GM18505 (cell line): ENCODE measurements at regions not wholly inside any gene's neighbourhood (a gene's known extent, or its start where the extent isn't known, plus 50 kb on each side); places are given as distances from the start of the nearest gene placed in this dataset.
"Not testable (repeated sequence)": the region's sequence is repeated elsewhere in the genome, so short reads cannot be mapped to it uniquely, and the experiment has no call there.

ENCODE experiments used
- ATAC-seq: cut with Tn5 transposase; IDR thresholded peaks from one replicate; pipeline ENCODE4 v1.9.1; 2021; ENCODE audit not compliant: unreplicated experiment
- POLR2A ChIP-seq: IDR thresholded peaks from 4 replicates; pipeline ENCODE4 v1.6.1; 2011; ENCODE audit warnings: borderline replicate concordance; ENCODE audit not compliant: insufficient read depth, insufficient read length; ENCODE audit errors: extremely low read depth

DNA sequence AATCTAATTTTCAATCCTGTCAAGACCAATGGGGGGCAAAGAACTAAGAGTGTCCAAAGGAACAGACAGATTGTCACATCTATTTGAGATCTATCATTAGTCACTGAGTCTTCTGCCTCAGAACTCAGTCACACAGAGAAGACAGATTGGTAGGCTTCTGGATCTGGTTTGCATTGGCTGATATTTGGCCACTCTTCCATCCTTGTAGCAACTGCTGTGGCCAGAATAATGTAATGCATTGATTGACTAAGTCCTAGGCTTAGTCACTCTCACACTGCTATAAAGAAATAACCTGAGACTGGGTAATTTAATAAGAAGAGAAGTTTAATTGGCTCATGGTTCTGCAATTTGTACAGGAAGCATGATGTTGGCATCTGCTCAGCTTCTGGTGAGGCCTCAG is 458.5 kb downstream of the ACTL7B start:
- ATAC-seq, result no peak
- TF ChIP-seq POLR2A, result no peak

DNA sequence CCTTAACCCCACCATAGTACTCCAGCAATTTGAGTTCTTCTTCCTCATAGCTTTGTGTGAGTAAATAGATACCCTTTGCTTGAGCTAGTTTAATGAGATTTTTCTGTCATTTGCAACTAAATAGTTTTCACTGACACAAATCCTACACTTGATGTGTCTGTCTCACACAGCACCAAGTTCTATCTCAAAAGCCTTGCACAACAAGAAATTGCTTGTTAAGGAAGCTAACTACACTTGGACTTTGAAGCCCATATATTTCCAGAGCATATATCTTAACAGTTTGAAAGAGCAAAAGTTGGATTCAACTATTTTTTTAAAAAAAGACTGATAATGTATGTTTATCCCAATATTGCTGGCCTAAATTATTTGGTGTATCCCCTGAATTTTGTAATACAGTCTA is 459.2 kb downstream of the ACTL7B start:
- ATAC-seq, result no peak
- no peak for TF ChIP-seq POLR2A

GRCh38 chr9:108396193-108396592 is 459.6 kb downstream of the ACTL7B start:
- ATAC-seq, result no peak
- no peak for TF ChIP-seq POLR2A

- no peak for ATAC-seq
- no peak for TF ChIP-seq POLR2A
Measured at GRCh38 chr9:108395421-108395820, 460.4 kb downstream of the ACTL7B start.

DNA sequence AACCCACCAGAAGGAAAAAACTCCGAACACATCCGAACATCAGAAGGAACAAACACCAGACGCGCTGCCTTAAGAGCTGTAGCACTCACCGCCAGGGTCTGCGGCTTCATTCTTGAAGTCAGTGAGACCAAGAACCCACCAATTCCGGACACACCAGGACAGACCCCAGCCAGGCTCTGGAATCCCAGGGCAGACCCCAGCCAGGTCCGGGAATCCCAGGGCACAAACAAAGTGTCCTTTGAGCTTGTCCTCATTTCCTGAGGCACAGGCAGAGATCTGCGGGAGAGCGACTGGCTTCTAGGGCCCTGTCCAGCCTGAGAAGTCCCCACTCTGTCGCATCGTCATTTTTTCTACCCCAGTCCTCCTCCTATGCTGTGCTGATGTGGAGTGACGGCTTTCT is 461.1 kb downstream of the ACTL7B start:
- no peak for TF ChIP-seq POLR2A

GRCh38 chr9:108393481-108394001 is 462.2 kb downstream of the ACTL7B start:
- not testable (repeated sequence) for ATAC-seq

More for the DNA sequence above, 461.1 kb downstream of the ACTL7B start:
- no peak for ATAC-seq

DNA sequence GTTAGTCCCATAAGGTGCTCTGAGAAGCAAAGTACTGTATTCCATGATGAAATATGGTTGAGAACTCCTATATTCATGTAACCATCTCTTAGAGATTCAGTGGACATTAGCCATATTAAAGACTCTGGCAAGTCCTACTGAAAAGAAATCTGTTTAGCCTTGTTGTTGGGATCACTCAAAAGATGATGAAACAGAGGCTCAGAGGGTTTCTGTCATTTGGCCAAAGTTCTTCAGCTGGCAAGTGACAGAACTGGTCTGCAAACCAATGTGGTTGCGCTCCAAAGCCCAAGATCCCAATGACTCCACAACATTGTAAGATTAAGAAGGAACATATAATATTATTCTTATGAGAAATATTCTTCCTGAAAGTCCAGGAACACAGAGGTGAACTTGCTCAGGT is 462.9 kb downstream of the ACTL7B start:
- no peak for ATAC-seq
- no peak for TF ChIP-seq POLR2A

DNA sequence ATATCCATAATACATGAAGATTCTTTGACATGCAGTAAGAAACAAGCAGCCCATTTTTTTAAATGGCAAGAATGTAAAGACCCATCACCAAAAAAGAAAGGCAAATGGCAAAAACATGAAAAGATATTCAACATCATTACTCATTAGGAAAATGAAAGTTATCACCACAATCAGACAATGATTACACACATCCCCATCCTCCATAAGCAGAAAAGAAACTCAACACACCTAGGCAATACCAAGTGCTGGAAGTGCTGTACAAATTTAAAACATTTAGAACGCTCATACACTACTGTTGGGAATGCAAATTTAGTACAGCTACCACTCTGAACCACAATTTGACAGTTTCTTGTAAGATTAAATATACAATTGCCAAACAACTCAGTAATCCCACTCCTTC is 466.7 kb downstream of the ACTL7B start:
- no peak for ATAC-seq

GRCh38 chr9:108386859-108387384 is 468.9 kb downstream of the ACTL7B start:
- TF ChIP-seq POLR2A, result no peak
- ATAC-seq, result no peak

More for the DNA sequence above, 466.7 kb downstream of the ACTL7B start:
- TF ChIP-seq POLR2A, result no peak

DNA sequence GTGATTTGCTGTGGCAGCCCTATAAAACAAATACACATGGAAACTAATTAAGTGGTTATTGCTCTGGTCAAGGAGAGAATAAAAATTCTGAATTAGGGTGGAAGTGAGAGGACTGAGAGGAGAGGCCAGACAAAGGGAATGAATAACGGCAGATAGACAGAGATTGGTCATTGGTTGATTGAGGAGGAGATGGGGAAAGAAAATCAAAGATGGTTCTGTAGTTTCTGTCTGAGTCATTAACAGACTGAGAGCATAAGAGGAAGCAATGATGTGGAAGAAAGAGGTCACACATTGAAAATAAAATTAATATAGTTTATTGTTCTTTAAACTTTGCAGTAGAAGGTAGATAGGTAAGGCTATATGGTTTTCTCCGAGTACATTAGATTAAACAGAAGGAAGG is 469.8 kb downstream of the ACTL7B start:
- ATAC-seq, result no peak
- no peak for TF ChIP-seq POLR2A

GRCh38 chr9:108383796-108384195 is 472.0 kb downstream of the ACTL7B start:
- no peak for ATAC-seq
- TF ChIP-seq POLR2A, result no peak

- no peak for TF ChIP-seq POLR2A
- ATAC-seq, result no peak
Measured at GRCh38 chr9:108382310-108382709, 473.5 kb downstream of the ACTL7B start.

DNA sequence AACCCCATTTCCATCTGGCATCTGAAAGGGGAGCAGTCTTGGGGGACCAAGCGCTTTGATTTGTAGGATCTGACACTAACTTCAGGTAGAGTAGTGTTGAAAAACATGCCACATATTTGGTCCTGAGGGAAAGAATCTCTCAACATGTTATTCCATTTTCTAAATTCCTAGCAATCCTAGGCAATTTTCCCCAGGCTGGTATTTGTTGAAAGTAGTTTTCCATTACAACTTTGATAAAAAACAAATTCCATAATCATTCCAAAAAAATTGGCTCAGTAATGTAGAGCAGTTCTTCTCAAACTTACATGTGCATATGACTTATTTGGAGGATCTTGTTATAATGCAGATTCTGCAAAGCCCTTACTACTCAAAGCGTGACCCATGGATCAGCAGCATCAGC is 477.9 kb downstream of the ACTL7B start:
- no peak for ATAC-seq
- no peak for TF ChIP-seq POLR2A

- TF ChIP-seq POLR2A, result no peak
- no peak for ATAC-seq
Measured at GRCh38 chr9:108377382-108377781, 478.4 kb downstream of the ACTL7B start.

GRCh38 chr9:108376140-108376539 is 479.6 kb downstream of the ACTL7B start:
- TF ChIP-seq POLR2A, result no peak
- ATAC-seq, result no peak
